Posterior vena cava (tissue), 2 donors: ENCODE measurements at regions not wholly inside any gene's neighbourhood (a gene's known extent, or its start where the extent isn't known, plus 50 kb on each side); places are given as distances from the start of the nearest gene placed in this dataset.
A peak's percentile ranks its signal among the peaks of the same experiment; 100 is the strongest.
"Not testable (repeated sequence)": the region's sequence is repeated elsewhere in the genome, so short reads cannot be mapped to it uniquely, and the experiment has no call there.

ENCODE experiments used
- DNase-seq: peaks from one replicate; pipeline ENCODE4 v3.0.0-alpha.2; 2020; ENCODE audit warnings: low spot score
- intact Hi-C, 2 donors: fragments of 100-400 bp; cut with DNase I; formaldehyde crosslinking; loops; one replicate each; pipeline versions ENCODE4 v1.14.1 to v1.14.2; 2022 to 2023
- donor health status: DM: yes; HTN: yes; CAD: no.
- donor health status: DM: yes; HTN: yes; CAD: no.

- no peak for DNase-seq
- intact Hi-C loops = no loop called here
Measured at GRCh38 chr3:145900056-145900829, 260.7 kb downstream of the PLOD2 start.

- intact Hi-C loops = no loop called here
- no peak for DNase-seq
Measured at GRCh38 chr3:145902166-145902565, 258.8 kb downstream of the PLOD2 start.

DNA sequence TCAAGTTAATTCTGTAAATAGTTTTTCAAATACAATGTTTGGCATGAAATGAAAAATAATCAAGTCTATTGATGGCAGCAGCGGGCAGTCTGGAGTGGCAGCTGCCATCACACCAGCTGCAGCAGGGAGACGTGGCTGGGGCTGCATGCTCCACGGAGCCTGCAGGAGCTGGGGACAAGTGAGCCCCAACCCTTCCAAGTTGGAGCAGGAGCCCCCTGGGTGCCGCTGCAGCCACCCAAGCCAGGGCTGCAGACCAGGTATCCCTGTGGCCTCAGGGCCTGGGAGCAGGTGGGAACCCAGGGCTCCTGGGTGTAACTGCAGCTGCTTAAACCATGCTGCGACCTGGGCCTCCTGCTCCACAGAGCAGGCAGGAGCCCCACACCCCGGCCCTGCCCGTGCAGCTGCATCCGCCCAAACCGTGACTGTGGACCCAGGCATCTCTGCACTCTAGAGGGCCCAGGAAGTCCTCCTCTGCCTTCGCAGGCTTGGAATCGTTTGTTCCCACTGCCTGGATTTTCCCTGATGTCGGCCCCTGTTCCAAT, 257.4 kb downstream of the PLOD2 start:
- intact Hi-C loops = no loop called here
- DNase-seq = no peak

- peak; percentile 60 for DNase-seq
Measured at GRCh38 chr3:145904138-145904537, 256.8 kb downstream of the PLOD2 start.

DNA sequence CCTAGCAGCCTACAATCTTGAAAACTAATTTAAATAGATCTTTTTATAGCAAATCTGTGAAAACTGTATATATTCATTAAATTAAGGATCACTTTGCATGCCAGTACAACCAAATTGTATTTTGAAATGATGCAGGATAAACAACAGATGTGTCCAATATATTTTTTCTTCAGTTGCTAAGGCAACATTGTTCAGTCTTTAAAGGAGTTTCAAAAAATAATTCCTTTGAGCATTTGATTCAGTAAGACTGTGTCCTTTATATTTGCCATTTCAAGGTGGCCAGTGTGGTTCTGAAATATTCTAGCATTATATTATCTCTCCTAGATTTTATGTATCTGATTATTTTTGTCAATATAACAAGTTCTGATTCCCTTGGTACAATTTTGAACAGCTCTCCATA, 254.7 kb downstream of the PLOD2 start:
- intact Hi-C loops = no loop called here
- DNase-seq = no peak

More at GRCh38 chr3:145904138-145904537, 256.8 kb downstream of the PLOD2 start:
- intact Hi-C loops = no loop called here

DNA sequence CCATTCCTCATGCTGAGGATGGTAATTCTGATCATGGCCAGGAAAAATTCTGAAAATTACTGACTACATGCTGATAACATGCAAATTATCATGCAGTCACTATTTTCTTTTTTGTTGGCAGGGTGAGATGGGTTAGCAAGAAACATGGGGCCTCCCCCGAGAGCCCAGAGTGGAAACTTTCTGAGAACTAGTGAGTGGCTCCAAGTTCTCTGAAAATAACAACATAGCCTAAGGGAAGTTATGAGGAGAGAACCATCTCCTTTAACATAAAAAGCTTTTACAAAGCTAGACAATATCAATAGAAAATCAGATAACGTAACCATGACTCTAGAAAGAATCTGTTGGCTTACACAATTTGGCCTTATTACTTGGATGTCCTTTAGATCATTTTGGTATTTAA, 254.2 kb downstream of the PLOD2 start:
- intact Hi-C loops = no loop called here

DNA sequence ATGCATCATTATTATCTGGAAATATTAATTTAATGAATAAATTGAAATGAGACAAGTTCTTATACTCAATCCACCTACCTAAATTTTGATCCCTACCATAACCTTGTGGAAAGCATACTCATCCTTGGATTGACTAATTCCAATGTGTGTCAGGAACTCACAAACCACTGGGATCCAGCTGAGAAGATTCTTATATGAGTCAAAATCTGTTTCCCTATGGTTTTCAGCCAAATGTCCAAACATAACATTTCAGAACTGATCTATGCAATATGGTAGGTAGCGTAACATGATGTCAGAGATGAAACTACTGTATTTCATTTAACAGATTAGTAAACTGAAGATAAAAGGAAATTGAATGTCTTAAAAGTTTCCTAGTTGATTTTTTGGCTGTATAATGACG, 250.0 kb downstream of the PLOD2 start:
- intact Hi-C loops = no loop called here
- no peak for DNase-seq

More for the DNA sequence above, 254.2 kb downstream of the PLOD2 start:
- no peak for DNase-seq

DNA sequence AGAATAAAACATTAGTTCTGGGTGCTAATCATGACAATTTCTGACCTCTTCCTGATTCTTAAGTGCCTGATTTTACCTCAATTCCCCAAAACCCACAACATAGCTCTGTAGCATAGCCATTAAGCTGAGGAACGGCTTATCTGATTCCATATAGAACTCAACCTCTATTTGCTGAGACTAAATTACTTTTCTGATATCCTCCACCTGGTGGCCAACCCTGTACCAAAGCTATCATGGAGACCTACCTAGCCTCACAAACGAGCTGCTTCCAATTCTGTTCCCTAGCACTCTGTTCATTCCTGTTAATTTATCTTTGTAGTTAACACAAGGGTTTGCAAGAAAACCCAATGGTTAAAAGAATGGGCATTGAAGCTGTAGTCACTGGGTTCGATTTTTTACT, 245.2 kb downstream of the PLOD2 start:
- no peak for DNase-seq
- intact Hi-C loops = no loop called here

GRCh38 chr3:145927736-145928135, 233.2 kb downstream of the PLOD2 start:
- intact Hi-C loops = not testable (repeated sequence)

GRCh38 chr3:145936971-145937370, 224.0 kb downstream of the PLOD2 start:
- no peak for DNase-seq
- intact Hi-C loops = no loop called here

More at GRCh38 chr3:145927736-145928135, 233.2 kb downstream of the PLOD2 start:
- DNase-seq = not testable (repeated sequence)

DNA sequence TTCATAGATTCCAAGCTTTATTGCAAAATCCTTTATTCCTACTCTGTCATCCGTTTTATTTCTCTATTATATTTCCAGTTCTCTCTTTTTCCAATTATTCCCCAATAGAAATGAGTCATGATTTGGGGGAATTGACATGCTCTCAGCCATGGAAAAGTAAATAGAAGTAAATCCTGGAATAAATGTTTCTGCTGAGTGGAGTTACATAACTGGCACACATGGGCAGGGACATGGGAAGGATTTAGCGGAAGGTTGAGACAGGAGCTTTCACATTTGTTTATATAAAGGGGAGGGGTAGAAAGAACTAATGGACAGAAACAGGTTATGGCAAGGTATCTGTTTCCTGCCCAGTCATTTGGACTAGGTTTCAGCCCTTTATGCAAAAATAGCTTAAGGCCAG, 221.6 kb downstream of the PLOD2 start:
- DNase-seq = no peak
- intact Hi-C loops = no loop called here

- intact Hi-C loops = no loop called here
- DNase-seq = no peak
Measured at GRCh38 chr3:145942052-145942451, 218.9 kb downstream of the PLOD2 start.

- no peak for DNase-seq
- intact Hi-C loops = no loop called here
Measured at GRCh38 chr3:145943952-145944351, 217.0 kb downstream of the PLOD2 start.

GRCh38 chr3:145951441-145951840, 209.5 kb downstream of the PLOD2 start:
- no peak for DNase-seq
- intact Hi-C loops = no loop called here

DNA sequence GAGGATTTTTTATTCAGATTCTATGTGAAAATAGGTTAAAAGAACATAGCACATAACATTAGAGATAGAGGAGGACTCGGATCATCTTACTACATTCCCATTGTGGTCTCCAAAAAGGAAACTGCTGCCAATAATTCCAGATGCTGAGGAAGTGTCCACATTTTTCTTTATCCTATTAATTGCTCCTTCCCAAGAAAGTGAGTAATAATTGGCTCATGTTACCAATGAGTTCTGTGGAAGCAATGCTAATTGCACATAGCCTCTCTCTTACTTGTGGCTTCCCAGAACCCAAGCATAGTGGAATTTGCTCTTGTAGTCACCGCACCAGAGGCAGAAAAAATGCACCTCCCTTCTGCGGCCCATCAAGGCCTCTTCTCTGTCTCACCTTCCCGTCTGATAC, 208.4 kb downstream of the PLOD2 start:
- DNase-seq = no peak
- intact Hi-C loops = no loop called here

DNA sequence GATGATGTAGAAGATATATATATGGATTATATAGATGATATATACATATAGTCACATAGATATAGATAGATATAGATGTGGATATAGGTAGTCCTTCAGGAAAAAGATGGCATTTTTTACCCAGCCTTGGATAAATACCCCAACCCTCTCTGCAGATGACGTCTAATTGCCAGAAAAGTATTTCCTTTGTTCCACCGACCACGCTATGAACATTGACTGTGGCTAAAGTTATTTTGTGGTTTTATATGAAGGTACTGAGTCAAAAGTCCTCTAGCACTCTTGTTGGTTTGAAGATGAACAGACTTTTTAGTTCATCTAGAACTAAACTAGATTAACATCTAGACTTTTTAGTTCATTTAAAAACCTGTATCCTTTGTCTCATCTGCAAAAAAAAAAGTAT, 207.7 kb downstream of the PLOD2 start:
- intact Hi-C loops = no loop called here
- DNase-seq = no peak

- no peak for DNase-seq
- intact Hi-C loops = no loop called here
Measured at GRCh38 chr3:145959457-145960088, 201.4 kb downstream of the PLOD2 start.

GRCh38 chr3:145963111-145963510, 197.9 kb downstream of the PLOD2 start:
- intact Hi-C loops = no loop called here

DNA sequence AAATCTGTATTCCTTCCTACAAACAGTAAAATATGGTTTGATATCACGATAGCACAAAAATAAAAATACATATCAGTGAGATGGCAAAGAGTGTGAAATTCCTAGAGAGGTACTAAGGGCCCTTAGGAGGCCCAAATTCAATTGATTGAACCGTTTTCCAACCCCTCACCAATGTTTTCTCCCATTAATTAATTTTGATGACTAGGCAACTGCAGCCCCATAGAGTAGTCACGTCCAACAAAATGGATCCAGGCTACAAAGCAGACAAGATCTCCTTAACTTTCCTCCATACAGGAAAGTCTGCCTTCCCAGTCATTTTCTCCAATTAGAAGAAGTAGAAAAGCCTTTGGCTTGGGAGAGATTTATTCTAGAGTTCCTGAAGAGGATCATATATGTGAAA, 193.9 kb downstream of the PLOD2 start:
- DNase-seq = no peak
- intact Hi-C loops = no loop called here

More at GRCh38 chr3:145963111-145963510, 197.9 kb downstream of the PLOD2 start:
- no peak for DNase-seq

DNA sequence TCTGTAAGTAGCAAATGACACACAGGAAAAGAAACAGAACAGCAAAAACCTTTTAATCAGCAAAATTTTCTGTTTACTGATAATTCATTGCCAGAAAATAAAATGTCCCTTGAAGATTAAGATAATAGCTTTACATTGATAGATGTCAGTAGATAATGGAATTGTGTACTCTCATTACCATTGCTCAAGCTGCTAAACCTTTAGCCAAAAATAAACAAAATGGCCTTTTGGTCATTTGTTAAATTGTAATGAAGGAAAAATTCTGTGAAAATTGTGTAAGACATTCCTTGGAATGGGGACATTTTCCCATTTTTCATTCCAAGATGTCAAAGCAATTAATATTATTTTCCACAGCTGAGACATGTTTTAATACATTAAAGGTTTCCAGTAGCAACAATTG, 189.8 kb downstream of the PLOD2 start:
- intact Hi-C loops = no loop called here
- DNase-seq = no peak

GRCh38 chr3:145972851-145973250, 188.1 kb downstream of the PLOD2 start:
- intact Hi-C loops = no loop called here
- no peak for DNase-seq
